Stimulated activated CD4-positive, alpha-beta T cell treated with anti-CD3 and anti-CD28 coated beads, Interleukin-1b, Interleukin-23, amount 100 ng/mL, for 1 hour (primary cell): ENCODE measurements at regions not wholly inside any gene's neighbourhood (a gene's known extent, or its start where the extent isn't known, plus 50 kb on each side); places are given as distances from the start of the nearest gene placed in this dataset.

Experiments
- DNase-seq, 2 donors: peaks; one replicate each; pipeline ENCODE4 v3.0.0-alpha.2; 2020; ENCODE audit warnings: low read depth in 2 of 2

DNA sequence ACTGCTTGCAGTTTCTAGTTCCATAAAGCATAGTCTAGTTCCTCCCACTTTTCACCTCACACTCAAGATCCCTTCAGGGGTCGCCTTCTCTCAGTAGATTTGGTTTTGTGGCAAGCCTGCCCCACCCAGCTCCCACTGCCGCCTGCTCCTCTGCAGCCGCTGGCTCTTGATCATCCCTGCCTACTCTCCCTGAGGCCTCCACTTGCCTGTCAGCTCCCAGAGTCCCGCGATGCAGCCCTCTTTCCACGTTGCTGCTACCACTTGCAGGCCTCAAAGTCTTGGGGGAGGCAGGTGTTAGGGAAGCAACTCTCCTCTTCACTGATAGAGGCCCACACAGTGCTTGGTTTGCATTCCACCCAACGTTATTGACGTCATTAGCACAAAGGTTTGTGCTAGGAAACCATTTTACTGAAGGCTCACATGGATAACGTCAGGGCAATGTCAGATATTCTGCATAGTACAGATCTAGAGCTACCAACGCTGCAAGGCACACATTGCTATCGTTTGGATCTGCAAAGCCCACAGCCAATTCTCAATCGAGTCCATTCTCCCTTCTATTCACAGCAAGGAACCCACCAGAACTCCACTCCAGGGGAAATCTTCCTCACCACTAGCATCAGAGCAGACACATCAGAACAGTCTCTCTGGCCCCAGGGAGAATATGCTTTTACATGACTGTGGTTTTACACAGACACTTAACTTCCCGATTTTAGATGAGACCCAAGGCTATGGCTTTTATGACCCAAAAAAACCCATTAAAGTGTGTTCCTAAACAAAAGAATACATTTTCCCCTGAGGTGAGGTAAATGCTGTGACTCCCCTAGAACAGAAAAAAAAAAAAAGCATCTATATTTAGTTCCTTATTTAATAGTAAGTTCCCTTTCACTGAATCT, 519.5 kb upstream of the CAMK1G start:
- no peak for DNase-seq

GRCh38 chr1:209064850-209065706, 518.4 kb upstream of the CAMK1G start:
- DNase-seq: no peak

GRCh38 chr1:209072481-209072880, 511.0 kb upstream of the CAMK1G start:
- no peak for DNase-seq

DNA sequence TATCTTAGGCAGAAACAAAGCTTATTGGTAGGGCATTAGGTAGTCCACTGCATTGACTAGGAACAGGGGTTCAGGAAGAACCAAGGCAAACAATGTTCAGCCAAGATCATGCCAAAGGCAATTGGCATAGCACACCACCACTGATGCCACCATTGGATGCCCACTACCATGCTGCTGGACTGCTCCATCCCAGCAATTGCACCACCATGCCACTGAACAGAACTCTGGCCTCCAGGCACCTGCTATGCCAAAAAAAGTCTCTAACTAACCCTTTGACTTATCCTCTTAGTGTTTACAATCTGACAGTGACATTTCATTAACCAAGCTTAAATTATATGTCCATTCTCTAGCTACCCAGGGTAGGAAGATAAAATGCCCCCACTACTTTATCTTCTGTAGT, 509.6 kb upstream of the CAMK1G start:
- no peak for DNase-seq

GRCh38 chr1:209074575-209075250, 508.8 kb upstream of the CAMK1G start:
- DNase-seq: no peak

GRCh38 chr1:209076688-209077087, 506.8 kb upstream of the CAMK1G start:
- DNase-seq: no peak

DNA sequence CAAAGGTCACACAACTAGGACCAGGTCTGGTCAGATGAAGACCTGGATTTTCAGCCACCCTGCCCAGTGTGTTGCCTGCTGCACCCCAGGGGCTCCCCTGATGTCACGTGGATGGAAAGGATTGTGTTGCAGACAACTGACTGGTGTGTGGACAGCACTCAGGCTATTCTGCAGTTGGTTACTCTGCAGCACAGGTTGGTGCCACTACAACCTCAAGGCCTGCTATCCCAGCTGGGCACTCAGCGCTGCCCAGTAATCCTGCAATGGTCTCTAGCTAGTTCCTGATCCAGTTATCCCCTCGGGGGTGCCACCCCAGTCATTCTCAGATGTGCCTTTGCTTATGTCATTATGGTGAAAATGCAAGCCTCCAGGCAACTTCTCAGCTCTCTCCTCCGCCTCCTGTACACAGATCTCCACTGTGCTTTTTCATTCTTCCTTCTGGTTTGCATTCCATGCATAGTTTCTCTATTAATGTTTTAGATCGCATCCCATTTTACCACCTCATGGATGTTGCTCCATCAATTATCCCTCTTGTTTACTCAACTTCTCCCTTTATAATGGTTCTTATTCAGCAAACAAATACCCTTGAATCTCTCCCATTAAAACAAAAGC, 503.2 kb upstream of the CAMK1G start:
- no peak for DNase-seq

DNA sequence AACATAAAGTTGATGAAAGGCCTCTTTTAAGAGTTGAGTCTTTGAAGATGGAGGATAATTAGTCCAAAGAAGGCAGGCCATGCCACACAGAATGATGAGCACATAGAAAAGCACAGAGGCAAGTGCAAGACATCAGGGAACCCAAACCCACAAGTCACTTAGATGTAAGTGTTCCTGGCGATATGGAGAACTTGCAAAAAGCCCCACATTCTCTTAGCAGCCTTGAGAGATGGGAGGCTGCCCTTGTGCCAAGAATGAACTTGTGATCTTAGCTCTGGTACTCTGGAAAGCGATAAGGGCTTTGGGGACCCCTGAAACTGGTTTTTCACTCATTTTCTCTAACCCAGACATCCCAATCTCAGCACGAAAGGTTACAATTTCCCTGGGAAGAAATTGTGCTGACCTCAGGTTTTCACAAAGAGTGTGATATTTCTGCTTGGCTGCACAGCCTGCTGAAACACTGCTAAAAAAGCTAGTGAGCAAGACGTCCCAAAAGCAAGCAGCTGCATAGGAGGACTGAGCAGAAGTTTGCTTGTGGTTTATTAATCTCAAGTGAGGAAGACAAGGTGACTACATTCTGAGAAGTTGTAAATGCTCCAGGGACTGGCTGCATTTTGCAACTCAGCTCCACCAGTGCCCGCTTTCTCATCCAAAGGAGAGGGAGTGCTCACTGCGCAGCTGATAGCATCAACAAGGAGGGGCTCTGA, 496.9 kb upstream of the CAMK1G start:
- DNase-seq: no peak

GRCh38 chr1:209094384-209094783, 489.1 kb upstream of the CAMK1G start:
- no peak for DNase-seq

DNA sequence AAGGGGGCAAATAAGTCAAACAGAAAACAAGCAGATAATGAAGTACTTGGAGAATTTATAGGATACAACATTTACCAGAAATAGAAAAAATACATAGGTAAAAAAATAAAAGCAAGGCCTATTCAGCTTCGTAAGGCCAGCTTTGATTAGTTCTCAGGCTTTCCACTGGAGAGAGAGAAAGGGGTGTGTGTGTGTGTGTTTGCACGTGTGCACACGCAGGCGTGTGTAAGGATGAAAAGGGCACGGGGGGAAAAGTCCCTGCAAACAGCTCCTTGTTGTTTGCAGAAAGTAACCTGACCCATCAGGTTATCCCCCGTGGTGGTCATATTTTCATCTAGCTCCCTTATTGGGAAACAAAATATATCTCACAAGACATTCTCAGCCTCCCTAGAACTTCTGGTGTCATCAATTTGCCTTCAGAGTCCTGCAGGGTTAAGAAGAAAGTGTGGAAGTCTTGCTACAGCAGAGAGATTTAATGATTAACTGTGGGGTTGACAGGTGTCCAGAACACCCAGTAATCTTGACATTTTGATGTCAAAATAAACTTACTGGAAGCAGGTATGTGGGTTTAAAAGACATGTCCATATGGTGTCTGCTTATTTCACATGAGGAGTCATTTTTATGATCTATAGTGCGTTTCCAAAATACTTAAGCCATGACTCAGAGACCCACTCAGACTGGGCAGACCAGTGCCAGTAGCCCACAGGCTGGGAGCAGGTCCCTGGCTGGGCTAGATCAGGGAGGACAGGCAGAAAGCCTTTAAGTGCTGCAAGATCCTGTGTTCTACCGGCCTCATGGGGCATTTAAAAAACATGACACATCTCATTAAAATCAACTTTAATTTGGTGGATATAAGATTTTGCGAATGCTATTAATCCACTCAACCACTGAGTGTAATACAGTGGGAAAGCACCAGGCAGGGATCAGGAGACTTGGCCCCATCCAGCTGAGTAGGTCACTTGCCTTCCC, 487.6 kb upstream of the CAMK1G start:
- DNase-seq: no peak

GRCh38 chr1:209100460-209100859, 483.1 kb upstream of the CAMK1G start:
- DNase-seq: no peak

- no peak for DNase-seq
These were observed 482.4 kb upstream of the CAMK1G start for GRCh38 chr1:209101106-209101505.

- no peak for DNase-seq
These were observed 481.4 kb upstream of the CAMK1G start for GRCh38 chr1:209102120-209102519.

DNA sequence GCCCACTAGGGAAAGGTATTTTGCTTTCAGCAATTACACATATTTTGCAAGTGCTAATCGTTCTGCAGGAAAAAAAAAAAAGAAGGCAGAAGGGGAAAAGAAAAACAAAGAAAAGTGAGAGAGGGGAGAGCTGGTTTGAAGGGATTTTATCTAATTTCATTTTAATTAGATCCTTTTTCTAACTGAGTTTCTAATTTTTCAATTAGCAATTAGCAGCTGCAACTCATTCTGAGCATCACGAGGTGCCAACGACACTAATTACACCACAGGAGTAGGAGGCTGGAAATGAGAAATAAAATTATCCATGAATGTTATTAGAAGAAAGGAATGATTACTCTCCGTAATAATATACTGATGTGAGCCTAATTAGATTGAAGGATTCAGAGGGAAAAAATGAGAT, 481.0 kb upstream of the CAMK1G start:
- no peak for DNase-seq

DNA sequence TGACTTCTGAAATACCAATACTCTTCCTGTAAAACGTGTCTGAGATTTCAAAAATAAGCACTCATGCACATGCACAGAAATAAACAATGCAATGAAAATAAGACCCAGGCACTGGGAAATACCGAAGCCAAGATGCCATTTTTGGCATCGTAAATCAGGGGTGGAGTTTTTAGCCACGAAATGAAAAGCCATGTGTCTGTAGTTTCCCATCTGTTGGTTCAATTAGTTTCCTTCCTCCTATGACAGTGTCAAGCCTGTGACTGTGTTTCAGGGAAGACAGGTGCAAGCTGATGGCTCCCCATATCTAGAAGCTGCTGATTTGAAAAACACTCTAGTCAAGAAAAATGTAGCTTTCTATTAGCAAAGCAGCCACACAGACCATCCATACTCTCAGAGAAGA, 480.4 kb upstream of the CAMK1G start:
- DNase-seq: no peak

GRCh38 chr1:209104646-209105045, 478.9 kb upstream of the CAMK1G start:
- no peak for DNase-seq

GRCh38 chr1:209105701-209106100, 477.8 kb upstream of the CAMK1G start:
- DNase-seq: no peak

DNA sequence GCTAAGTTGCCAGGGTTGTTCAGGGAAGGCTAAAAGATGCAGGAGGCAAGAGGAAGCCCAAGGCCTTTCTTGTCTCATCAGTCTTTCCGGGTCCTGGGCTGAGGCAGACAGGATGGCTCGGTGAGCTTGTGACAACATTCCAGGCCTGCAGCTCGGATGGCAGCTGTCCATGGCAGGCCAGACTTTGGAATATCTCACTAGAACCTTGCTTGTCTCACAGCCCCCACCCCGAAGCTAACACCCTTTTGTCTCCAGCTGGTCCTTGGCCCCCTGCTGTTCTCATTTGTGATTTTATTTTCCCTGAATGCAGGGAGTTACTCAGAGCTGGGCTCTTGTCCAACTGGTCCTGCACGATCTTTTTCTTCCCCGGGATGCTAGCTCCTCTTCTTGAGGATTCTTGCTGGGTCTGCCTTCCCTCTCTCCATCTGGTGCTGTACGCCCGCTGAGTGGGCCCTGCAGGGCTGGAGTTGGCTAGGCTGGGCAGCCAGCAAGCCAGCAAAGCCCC, 477.2 kb upstream of the CAMK1G start:
- no peak for DNase-seq

DNA sequence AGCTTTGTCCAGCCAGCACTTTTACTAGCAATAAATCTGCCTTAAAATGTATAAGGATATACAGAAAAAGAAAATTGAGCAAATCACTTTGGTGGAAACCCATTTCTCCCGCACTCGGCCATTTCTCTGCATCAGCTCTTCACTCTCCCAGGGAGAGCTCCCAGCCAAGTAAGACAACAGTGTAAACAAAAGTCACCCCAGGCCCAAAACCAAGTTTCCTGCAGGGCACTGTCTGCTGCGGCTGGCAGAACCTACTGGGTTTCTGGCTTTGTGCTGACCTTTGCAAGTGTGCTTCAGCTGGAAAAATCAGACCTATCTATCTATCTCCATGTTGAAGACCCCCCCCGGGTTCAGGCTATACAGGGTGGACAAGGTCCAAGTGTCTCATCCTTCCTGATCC, 476.7 kb upstream of the CAMK1G start:
- DNase-seq: no peak

GRCh38 chr1:209107535-209107934, 476.0 kb upstream of the CAMK1G start:
- no peak for DNase-seq
